ENCODE measurements at regions not wholly inside any gene's neighbourhood (a gene's known extent, or its start where the extent isn't known, plus 50 kb on each side); places are given as distances from the start of the nearest gene placed in this dataset.

DNA sequence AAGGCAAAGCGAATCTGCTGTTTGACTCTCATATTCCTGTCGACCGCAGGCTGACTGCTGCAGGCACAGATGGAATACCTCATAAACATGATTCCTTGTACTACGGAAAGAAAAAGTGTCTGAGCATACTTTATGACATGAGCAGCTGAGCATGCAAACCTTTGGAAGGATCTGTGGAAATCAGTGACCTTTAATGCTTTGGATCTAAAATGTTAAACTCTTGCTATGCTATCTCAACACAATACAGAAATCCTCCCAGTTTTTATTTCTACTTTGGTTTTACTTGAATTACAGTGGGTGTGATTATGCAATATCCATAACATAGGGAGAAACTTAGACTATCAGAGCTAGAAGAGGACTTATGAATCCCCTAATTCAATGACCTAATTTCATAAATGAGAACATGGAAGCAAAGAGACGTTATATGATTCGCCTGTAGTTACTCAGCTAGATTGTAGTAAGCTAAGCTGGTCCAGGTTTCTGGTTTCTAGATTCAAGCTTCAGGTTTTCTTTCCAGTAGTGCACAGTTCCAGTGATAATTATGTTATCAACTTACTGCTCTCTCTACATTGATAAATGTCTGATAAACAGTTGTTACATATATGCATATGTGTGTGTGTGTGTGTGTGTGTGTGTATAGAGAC is 127.6 kb upstream of the GBE1 start:
- ATAC-seq: no peak
- TF ChIP-seq TCF4 (CRISPR knock-in tag; IDR thresholded peaks at IDR 0.05; ENCODE audit: borderline replicate concordance) (no peak), SNAI2 (CRISPR knock-in tag; IDR thresholded peaks at IDR 0.05) (no peak), ZFP30 (CRISPR knock-in tag; IDR thresholded peaks at IDR 0.05) (no peak), ZC3H10 (CRISPR knock-in tag; IDR thresholded peaks at IDR 0.05) (no peak), ZFP3 (CRISPR knock-in tag; IDR thresholded peaks at IDR 0.05) (no peak), BACH2 (CRISPR knock-in tag; IDR thresholded peaks at IDR 0.05; ENCODE audit: borderline replicate concordance) (no peak)
- TF ChIP-seq, protein P1, sequence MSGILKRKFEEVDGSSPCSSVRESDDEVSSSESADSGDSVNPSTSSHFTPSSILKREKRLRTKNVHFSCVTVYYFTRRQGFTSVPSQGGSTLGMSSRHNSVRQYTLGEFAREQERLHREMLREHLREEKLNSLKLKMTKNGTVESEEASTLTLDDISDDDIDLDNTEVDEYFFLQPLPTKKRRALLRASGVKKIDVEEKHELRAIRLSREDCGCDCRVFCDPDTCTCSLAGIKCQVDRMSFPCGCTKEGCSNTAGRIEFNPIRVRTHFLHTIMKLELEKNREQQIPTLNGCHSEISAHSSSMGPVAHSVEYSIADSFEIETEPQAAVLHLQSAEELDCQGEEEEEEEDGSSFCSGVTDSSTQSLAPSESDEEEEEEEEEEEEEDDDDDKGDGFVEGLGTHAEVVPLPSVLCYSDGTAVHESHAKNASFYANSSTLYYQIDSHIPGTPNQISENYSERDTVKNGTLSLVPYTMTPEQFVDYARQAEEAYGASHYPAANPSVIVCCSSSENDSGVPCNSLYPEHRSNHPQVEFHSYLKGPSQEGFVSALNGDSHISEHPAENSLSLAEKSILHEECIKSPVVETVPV (CRISPR knock-in tag; IDR thresholded peaks at IDR 0.05): no peak
- TF ChIP-seq, protein P2, sequence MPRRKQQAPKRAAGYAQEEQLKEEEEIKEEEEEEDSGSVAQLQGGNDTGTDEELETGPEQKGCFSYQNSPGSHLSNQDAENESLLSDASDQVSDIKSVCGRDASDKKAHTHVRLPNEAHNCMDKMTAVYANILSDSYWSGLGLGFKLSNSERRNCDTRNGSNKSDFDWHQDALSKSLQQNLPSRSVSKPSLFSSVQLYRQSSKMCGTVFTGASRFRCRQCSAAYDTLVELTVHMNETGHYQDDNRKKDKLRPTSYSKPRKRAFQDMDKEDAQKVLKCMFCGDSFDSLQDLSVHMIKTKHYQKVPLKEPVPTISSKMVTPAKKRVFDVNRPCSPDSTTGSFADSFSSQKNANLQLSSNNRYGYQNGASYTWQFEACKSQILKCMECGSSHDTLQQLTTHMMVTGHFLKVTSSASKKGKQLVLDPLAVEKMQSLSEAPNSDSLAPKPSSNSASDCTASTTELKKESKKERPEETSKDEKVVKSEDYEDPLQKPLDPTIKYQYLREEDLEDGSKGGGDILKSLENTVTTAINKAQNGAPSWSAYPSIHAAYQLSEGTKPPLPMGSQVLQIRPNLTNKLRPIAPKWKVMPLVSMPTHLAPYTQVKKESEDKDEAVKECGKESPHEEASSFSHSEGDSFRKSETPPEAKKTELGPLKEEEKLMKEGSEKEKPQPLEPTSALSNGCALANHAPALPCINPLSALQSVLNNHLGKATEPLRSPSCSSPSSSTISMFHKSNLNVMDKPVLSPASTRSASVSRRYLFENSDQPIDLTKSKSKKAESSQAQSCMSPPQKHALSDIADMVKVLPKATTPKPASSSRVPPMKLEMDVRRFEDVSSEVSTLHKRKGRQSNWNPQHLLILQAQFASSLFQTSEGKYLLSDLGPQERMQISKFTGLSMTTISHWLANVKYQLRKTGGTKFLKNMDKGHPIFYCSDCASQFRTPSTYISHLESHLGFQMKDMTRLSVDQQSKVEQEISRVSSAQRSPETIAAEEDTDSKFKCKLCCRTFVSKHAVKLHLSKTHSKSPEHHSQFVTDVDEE (CRISPR knock-in tag; IDR thresholded peaks at IDR 0.05): no peak
- TF ChIP-seq, protein P3, sequence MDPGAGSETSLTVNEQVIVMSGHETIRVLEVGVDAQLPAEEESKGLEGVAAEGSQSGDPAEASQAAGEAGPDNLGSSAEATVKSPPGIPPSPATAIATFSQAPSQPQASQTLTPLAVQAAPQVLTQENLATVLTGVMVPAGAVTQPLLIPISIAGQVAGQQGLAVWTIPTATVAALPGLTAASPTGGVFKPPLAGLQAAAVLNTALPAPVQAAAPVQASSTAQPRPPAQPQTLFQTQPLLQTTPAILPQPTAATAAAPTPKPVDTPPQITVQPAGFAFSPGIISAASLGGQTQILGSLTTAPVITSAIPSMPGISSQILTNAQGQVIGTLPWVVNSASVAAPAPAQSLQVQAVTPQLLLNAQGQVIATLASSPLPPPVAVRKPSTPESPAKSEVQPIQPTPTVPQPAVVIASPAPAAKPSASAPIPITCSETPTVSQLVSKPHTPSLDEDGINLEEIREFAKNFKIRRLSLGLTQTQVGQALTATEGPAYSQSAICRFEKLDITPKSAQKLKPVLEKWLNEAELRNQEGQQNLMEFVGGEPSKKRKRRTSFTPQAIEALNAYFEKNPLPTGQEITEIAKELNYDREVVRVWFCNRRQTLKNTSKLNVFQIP (CRISPR knock-in tag; IDR thresholded peaks at IDR 0.05; ENCODE audit: borderline replicate concordance, low read depth): no peak

DNA sequence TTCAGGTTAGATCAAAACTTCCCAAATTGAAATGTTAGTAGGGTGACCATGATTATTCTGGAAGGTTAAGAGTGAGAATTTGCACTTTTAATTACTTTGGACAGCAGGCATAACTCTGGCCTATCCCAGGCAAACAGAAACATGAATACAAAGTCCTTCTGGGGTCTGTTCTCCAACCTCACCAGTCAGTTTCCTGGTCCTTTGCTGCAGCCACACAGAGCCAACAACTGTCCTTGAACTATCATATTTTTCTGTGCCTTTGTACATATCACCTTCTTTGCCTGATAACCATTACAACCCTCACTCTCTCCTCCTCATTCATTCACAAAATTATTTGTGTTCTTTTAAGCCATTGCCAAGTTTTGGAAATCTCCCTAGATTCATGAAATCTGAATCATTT is 126.0 kb upstream of the GBE1 start:
- TF ChIP-seq, protein P4, sequence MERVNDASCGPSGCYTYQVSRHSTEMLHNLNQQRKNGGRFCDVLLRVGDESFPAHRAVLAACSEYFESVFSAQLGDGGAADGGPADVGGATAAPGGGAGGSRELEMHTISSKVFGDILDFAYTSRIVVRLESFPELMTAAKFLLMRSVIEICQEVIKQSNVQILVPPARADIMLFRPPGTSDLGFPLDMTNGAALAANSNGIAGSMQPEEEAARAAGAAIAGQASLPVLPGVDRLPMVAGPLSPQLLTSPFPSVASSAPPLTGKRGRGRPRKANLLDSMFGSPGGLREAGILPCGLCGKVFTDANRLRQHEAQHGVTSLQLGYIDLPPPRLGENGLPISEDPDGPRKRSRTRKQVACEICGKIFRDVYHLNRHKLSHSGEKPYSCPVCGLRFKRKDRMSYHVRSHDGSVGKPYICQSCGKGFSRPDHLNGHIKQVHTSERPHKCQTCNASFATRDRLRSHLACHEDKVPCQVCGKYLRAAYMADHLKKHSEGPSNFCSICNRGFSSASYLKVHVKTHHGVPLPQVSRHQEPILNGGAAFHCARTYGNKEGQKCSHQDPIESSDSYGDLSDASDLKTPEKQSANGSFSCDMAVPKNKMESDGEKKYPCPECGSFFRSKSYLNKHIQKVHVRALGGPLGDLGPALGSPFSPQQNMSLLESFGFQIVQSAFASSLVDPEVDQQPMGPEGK (CRISPR knock-in tag; IDR thresholded peaks at IDR 0.05; ENCODE audit: borderline replicate concordance): no peak
- TF ChIP-seq ZNF8 (CRISPR knock-in tag; IDR thresholded peaks at IDR 0.05) (no peak), ZNF70 (CRISPR knock-in tag; IDR thresholded peaks at IDR 0.05) (no peak), ZFP30 (CRISPR knock-in tag; IDR thresholded peaks at IDR 0.05) (no peak), RARB (CRISPR knock-in tag; IDR thresholded peaks at IDR 0.05) (no peak), SNAI2 (CRISPR knock-in tag; IDR thresholded peaks at IDR 0.05) (no peak), ISL1 (CRISPR knock-in tag; IDR thresholded peaks at IDR 0.05) (no peak), TCF4 (CRISPR knock-in tag; IDR thresholded peaks at IDR 0.05; ENCODE audit: borderline replicate concordance) (no peak), ESRRG (CRISPR knock-in tag; IDR thresholded peaks at IDR 0.05) (no peak), ZC3H10 (CRISPR knock-in tag; IDR thresholded peaks at IDR 0.05) (no peak), PPARA (CRISPR knock-in tag; IDR thresholded peaks at IDR 0.05; ENCODE audit: borderline replicate concordance) (no peak), GLIS3 (CRISPR knock-in tag; IDR thresholded peaks at IDR 0.05) (no peak), ZFP3 (CRISPR knock-in tag; IDR thresholded peaks at IDR 0.05) (no peak), TOX (CRISPR knock-in tag; IDR thresholded peaks at IDR 0.05; ENCODE audit: borderline replicate concordance) (no peak), ZNF565 (CRISPR knock-in tag; conservative IDR thresholded peaks at IDR 0.05; ENCODE audit: low read depth) (no peak)
- TF ChIP-seq, protein P5, sequence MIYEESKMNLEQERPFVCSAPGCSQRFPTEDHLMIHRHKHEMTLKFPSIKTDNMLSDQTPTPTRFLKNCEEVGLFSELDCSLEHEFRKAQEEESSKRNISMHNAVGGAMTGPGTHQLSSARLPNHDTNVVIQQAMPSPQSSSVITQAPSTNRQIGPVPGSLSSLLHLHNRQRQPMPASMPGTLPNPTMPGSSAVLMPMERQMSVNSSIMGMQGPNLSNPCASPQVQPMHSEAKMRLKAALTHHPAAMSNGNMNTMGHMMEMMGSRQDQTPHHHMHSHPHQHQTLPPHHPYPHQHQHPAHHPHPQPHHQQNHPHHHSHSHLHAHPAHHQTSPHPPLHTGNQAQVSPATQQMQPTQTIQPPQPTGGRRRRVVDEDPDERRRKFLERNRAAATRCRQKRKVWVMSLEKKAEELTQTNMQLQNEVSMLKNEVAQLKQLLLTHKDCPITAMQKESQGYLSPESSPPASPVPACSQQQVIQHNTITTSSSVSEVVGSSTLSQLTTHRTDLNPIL (CRISPR knock-in tag; IDR thresholded peaks at IDR 0.05; ENCODE audit: low read depth): no peak
- TF ChIP-seq, protein P2 (CRISPR knock-in tag; IDR thresholded peaks at IDR 0.05): no peak
- TF ChIP-seq, protein P3 (CRISPR knock-in tag; IDR thresholded peaks at IDR 0.05; ENCODE audit: borderline replicate concordance, low read depth): no peak
- TF ChIP-seq, protein P1 (CRISPR knock-in tag; IDR thresholded peaks at IDR 0.05): no peak
- ATAC-seq: no peak
